HCT116 (cell line): ENCODE measurements at regions not wholly inside any gene's neighbourhood (a gene's known extent, or its start where the extent isn't known, plus 50 kb on each side); places are given as distances from the start of the nearest gene placed in this dataset.

ENCODE experiments used
- ATAC-seq: fragments of 200-7000 bp; cut with Tn5 transposase; 2 replicates; pipeline ENCODE4 v1.9.1; 2020; ENCODE audit warnings: mild to moderate bottlenecking, moderate library complexity
- BruUV-seq: library from RNA; stranded (reverse); fragments of 400-500 nt; replicated peaks from 2 replicates; lab custom pipeline; 2021; lab: Mats Ljungman, UMichigan
- CTCF ChIA-PET: fragments of 300-600 bp; sonication (Branson Sonifier 250); formaldehyde crosslinking; loops from one replicate; lab custom pipeline; 2021; ENCODE audit warnings: antibody characterized with exemption; lab: Charles Lee
- POLR2A ChIA-PET: fragments of 300-600, 350-600 bp; sonication (Branson Sonifier 250); formaldehyde crosslinking; loops from one replicate; lab custom pipeline; 2021; ENCODE audit warnings: antibody characterized with exemption; lab: Charles Lee
- RAD21 ChIA-PET, 2 experiments: fragments of 300-600 bp; sonication (Branson Sonifier 250); formaldehyde crosslinking; loops; one replicate each; lab custom pipeline; 2023; ENCODE audit warnings: low total read pairs in 2 of 2; ENCODE audit not compliant: uncharacterized antibody in 2 of 2, unreplicated experiment in 2 of 2, low non-redundant PET in 1 of 2; lab: Charles Lee
- DNase-seq: peaks from one replicate; pipeline ENCODE4 v3.0.0-alpha.2; 2010; ENCODE audit warnings: low read depth, low spot score
- H2AFZ ChIP-seq: fragments of 200-600 bp; shearing (Covaris generic), sonication (generic); 2 replicates; pipeline ENCODE4 v1.6.1; 2017; ENCODE audit warnings: low read depth, mixed run types, mixed read lengths, antibody characterized with exemption, low read length; ENCODE audit not compliant: poor library complexity, severe bottlenecking
- H3K27ac ChIP-seq: 2 replicates; pipeline ENCODE4 v1.5.1; 2012; ENCODE audit warnings: low read depth, low read length
- H3K27me3 ChIP-seq: fragments of 200-600 bp; sonication (generic); 2 replicates; pipeline ENCODE4 v1.6.1; 2016; ENCODE audit warnings: mixed run types, low read length, mixed read lengths; ENCODE audit not compliant: insufficient read depth
- H3K36me3 ChIP-seq, 2 experiments: fragments of 200-500 bp in 1 of 2; fragments of 200-600 bp in 1 of 2; sonication (Bioruptor generic) in 1 of 2; sonication (generic) in 1 of 2; 2 replicates each; pipeline versions ENCODE4 v1.5.1 to v1.6.1; 2014 to 2016; ENCODE audit warnings: low read length in 2 of 2, inconsistent platforms in 1 of 2, mixed read lengths in 1 of 2, mixed run types in 1 of 2; ENCODE audit not compliant: insufficient read depth in 2 of 2, control insufficient read depth in 1 of 2
- H3K4me1 ChIP-seq, 2 experiments: fragments of 200-600 bp in 1 of 2; sonication (generic) in 1 of 2; 2 replicates each; pipeline versions ENCODE4 v1.5.1 to v1.6.1; 2012 to 2017; ENCODE audit warnings: low read length in 2 of 2, inconsistent platforms in 1 of 2, mild to moderate bottlenecking in 1 of 2, mixed read lengths in 1 of 2, mixed run types in 1 of 2, moderate library complexity in 1 of 2; ENCODE audit not compliant: insufficient read depth in 2 of 2, control insufficient read depth in 1 of 2
- H3K4me2 ChIP-seq: fragments of 200-600 bp; sonication (generic); 2 replicates; pipeline ENCODE4 v1.6.1; 2017; ENCODE audit warnings: mixed run types, low read length, mixed read lengths
- H3K4me3 ChIP-seq, 2 experiments: fragments of 200-600 bp in 1 of 2; sonication (generic) in 1 of 2; replicated peaks in 1 of 2; 2 replicates each; pipeline ENCODE4 v1.5.1; 2011 to 2016; ENCODE audit warnings: low read length in 2 of 2, control low read depth in 1 of 2, low read depth in 1 of 2, mild to moderate bottlenecking in 1 of 2, mixed read lengths in 1 of 2, mixed run types in 1 of 2
- H3K79me2 ChIP-seq: fragments of 200-600 bp; sonication (generic); 2 replicates; pipeline ENCODE4 v1.6.1; 2017; ENCODE audit warnings: mild to moderate bottlenecking, mixed run types, low read length, moderate library complexity, mixed read lengths; ENCODE audit not compliant: insufficient read depth
- H3K9ac ChIP-seq: fragments of 200-600 bp; sonication (generic); 2 replicates; pipeline ENCODE4 v1.6.1; 2016; ENCODE audit warnings: low read length, mixed read lengths
- H3K9me2 ChIP-seq: fragments of 200-600 bp; sonication (generic), shearing (Covaris generic); 2 replicates; pipeline ENCODE4 v1.6.1; 2017; ENCODE audit warnings: mixed run types, mild to moderate bottlenecking, moderate library complexity; ENCODE audit not compliant: insufficient read depth
- H3K9me3 ChIP-seq, 2 experiments: fragments of 200-500 bp in 1 of 2; fragments of 200-600 bp in 1 of 2; sonication (Bioruptor generic) in 1 of 2; sonication (generic) in 1 of 2; 2 replicates each; pipeline ENCODE4 v1.6.1; 2014 to 2017; ENCODE audit warnings: low read length in 2 of 2, mixed read lengths in 2 of 2, inconsistent platforms in 1 of 2, low read depth in 1 of 2, mild to moderate bottlenecking in 1 of 2, mixed run types in 1 of 2, moderate library complexity in 1 of 2; ENCODE audit not compliant: control insufficient read depth in 1 of 2, insufficient read depth in 1 of 2
- H4K20me1 ChIP-seq: fragments of 200-600 bp; sonication (generic), shearing (Covaris generic); 2 replicates; pipeline ENCODE4 v1.6.1; 2017; ENCODE audit warnings: mixed run types, mild to moderate bottlenecking, moderate library complexity; ENCODE audit not compliant: insufficient read depth
- EZH2 ChIP-seq: fragments of 200-600 bp; sonication (generic); IDR thresholded peaks from 2 replicates; pipeline ENCODE4 v1.6.1; 2017; ENCODE audit warnings: antibody characterized with exemption, mixed run types
- EZH2phosphoT487 ChIP-seq: fragments of 200-600 bp; IDR thresholded peaks from 2 replicates; pipeline ENCODE4 v1.6.1; 2018; ENCODE audit warnings: antibody characterized with exemption, borderline replicate concordance
- SP1 ChIP-seq: IDR thresholded peaks from 2 replicates; pipeline ENCODE4 v1.6.1; 2012; ENCODE audit warnings: low read depth
- ZFX ChIP-seq: fragments of 450-650 bp; IDR thresholded peaks from 2 replicates; pipeline ENCODE4 v1.6.1; 2017
- intact Hi-C: fragments of 100-400 bp; cut with micrococcal nuclease; formaldehyde crosslinking; loops from 2 replicates; pipeline ENCODE4 v1.10.0; 2022
- TF ChIP-seq, protein P1 (sequence below): IDR thresholded peaks from 2 replicates; pipeline ENCODE4 v1.6.1; 2012

DNA sequence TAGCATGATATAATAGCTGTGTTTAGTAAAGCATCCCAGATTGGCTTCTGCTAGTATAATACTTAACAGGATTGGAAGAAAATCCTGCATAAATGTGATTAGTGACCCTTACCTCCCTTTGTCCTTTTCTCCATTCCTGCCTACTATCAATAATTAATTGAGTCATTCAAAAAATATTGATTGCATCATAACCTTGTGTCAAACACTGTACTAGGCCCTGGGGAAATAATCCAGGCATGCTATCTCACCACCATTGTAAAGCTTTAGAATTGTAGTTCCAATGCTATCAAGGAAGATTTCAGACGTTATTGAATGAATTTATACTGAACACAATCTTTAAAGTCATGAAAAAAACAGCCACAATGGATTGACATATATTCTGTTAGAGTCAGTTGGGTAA lies 378.6 kb upstream of the DDHD1 start:
- H3K9me2 ChIP-seq: no peaks in the 10 kb centered on the region
- H2AFZ ChIP-seq: no peak overlapping the region
- DNase-seq (no peak), ATAC-seq (no peak)
- POLR2A ChIA-PET: no interaction called here
- no peak overlapping the region for H3K27ac ChIP-seq
- CTCF ChIA-PET: interaction anchor here (1.2 kb wide), 1 partner anchor 8 kb away, joined by 4 read pairs; no protein-coding TSS in a partner anchor
- RAD21 ChIA-PET: no interaction called here
- H3K4me1 ChIP-seq: peaks cover 15 to 36% of the 10 kb centered on the region in 2 experiments; a peak in 3 of 4 replicates
- no TSS peak for BruUV-seq
- H3K9ac ChIP-seq: no peak overlapping the region
- no peaks in the 10 kb centered on the region for H3K36me3 ChIP-seq
- no peak for TF ChIP-seq EZH2phosphoT487
- TF ChIP-seq SP1: no peak
- H4K20me1 ChIP-seq: no peaks in the 10 kb centered on the region
- no peaks in the 10 kb centered on the region for H3K27me3 ChIP-seq
- H3K4me3 ChIP-seq: no peak overlapping the region
- no peaks in the 10 kb centered on the region for H3K79me2 ChIP-seq
- H3K9me3 ChIP-seq: no peaks in the 10 kb centered on the region
- no peak overlapping the region for H3K4me2 ChIP-seq
- intact Hi-C loops: no loop called here

DNA sequence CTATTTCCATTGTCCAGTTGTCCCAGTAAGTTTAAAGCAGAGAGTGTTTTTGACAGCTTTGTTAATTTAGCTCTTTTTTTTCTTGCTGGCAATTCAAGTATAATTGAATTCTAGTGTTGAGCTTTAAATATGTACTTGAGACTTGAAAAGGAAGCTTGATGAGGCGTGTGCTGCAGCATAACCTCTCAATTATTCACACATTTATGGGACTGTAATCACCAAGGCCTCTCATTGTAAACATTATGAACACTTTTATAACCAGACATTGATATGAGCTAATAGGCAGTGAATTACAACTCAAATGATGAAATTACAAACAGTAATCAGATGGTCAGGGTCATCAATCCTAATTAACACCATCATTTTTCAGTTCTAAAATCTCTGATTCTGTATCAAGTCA lies 378.0 kb upstream of the DDHD1 start:
- ChIA-PET CTCF (interaction anchor here (1.2 kb wide), 1 partner anchor 9 kb away, joined by 4 read pairs; no protein-coding TSS in a partner anchor), RAD21 (no interaction called here), POLR2A (no interaction called here)
- Histone ChIP-seq H3K27ac (no peak overlapping the region), H3K9me2 (no peaks in the 10 kb centered on the region), H3K36me3 (no peaks in the 10 kb centered on the region), H3K79me2 (no peaks in the 10 kb centered on the region), H3K4me2 (no peak overlapping the region), H3K4me1 (peaks cover 15 to 40% of the 10 kb centered on the region in 2 experiments; a peak in 3 of 4 replicates), H2AFZ (no peak overlapping the region), H3K9ac (no peak overlapping the region), H3K9me3 (no peaks in the 10 kb centered on the region), H3K27me3 (no peaks in the 10 kb centered on the region), H3K4me3 (no peak overlapping the region), H4K20me1 (no peaks in the 10 kb centered on the region)
- no peak for ATAC-seq
- BruUV-seq: no TSS peak
- DNase-seq: no peak
- intact Hi-C loops: no loop called here
- TF ChIP-seq ZFX (no peak), EZH2 (no peak)
- TF ChIP-seq, protein P1, sequence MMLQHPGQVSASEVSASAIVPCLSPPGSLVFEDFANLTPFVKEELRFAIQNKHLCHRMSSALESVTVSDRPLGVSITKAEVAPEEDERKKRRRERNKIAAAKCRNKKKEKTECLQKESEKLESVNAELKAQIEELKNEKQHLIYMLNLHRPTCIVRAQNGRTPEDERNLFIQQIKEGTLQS: no peak
